NT2/D1 (cell line): ENCODE measurements at regions not wholly inside any gene's neighbourhood (a gene's known extent, or its start where the extent isn't known, plus 50 kb on each side); places are given as distances from the start of the nearest gene placed in this dataset.

Experiments used
- DNase-seq: peaks from one replicate; pipeline ENCODE4 v3.0.0-alpha.2; 2011; ENCODE audit warnings: low read depth, low spot score
- H3K27me3 ChIP-seq: 2 replicates; pipeline ENCODE4 v1.6.0; 2011; ENCODE audit warnings: mild to moderate bottlenecking; ENCODE audit not compliant: insufficient read length, insufficient read depth
- H3K36me3 ChIP-seq: 2 replicates; pipeline ENCODE4 v1.6.1; 2011; ENCODE audit warnings: mild to moderate bottlenecking, low read length, mixed read lengths; ENCODE audit not compliant: insufficient read depth, insufficient read length
- H3K4me1 ChIP-seq: 2 replicates; pipeline ENCODE4 v1.5.1; 2011; ENCODE audit not compliant: insufficient read depth, insufficient read length
- H3K4me3 ChIP-seq: 2 replicates; pipeline ENCODE4 v1.5.1; 2011; ENCODE audit warnings: low read depth; ENCODE audit not compliant: insufficient read length
- H3K9ac ChIP-seq: 2 replicates; pipeline ENCODE4 v1.6.0; 2011; ENCODE audit warnings: low read depth; ENCODE audit not compliant: insufficient read length
- H3K9me3 ChIP-seq: 2 replicates; pipeline ENCODE4 v1.5.1; 2011; ENCODE audit warnings: mild to moderate bottlenecking, low read length; ENCODE audit not compliant: insufficient read depth
- SUZ12 ChIP-seq: IDR thresholded peaks from 2 replicates; pipeline ENCODE4 v1.6.1; 2011; ENCODE audit not compliant: insufficient read length, insufficient read depth; ENCODE audit errors: extremely low read depth
- YY1 ChIP-seq: IDR thresholded peaks from 2 replicates; pipeline ENCODE4 v1.6.1; 2011; ENCODE audit not compliant: insufficient read length, insufficient read depth
- ZNF274 ChIP-seq: IDR thresholded peaks from 2 replicates; pipeline ENCODE4 v1.6.1; 2011; ENCODE audit warnings: mild to moderate bottlenecking, low read depth, low read length

GRCh38 chr2:100200985-100201384 lies 58.6 kb upstream of the AFF3 start:
- Histone ChIP-seq H3K36me3 (no peaks in the 10 kb centered on the region), H3K4me1 (peaks cover 6% of the 10 kb centered on the region)

DNA sequence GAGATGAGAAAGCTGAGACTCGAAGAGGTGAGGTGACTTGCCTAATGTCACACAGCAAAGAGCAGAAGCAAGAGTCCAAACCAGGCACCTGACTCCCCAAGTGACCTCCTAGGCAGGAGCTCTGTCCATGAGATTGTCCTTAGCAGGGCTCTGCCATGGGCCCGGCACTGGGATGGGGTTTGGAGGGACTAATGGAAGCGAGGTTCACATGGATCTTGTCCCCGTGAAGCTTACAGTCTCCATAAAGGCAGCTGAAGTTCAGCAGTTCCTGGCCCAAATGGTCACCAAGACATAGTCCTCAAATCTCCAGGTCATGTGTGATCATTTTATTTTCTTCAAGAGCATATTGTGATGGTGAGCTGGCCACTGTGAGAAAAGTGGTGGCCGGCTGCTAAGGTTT lies 57.0 kb upstream of the AFF3 start:
- DNase-seq, result no peak
- Histone ChIP-seq H3K9me3 (no peaks in the 10 kb centered on the region), H3K4me1 (peaks cover 6% of the 10 kb centered on the region), H3K27me3 (peaks cover 8% of the 10 kb centered on the region), H3K36me3 (no peaks in the 10 kb centered on the region), H3K9ac (no peak overlapping the region), H3K4me3 (no peak overlapping the region)
- TF ChIP-seq ZNF274, result no peak
- no peak for TF ChIP-seq YY1
- no peak for TF ChIP-seq SUZ12

More at GRCh38 chr2:100200985-100201384, 58.6 kb upstream of the AFF3 start:
- no peak for DNase-seq
- Histone ChIP-seq H3K4me3 (no peak overlapping the region), H3K9me3 (no peaks in the 10 kb centered on the region), H3K27me3 (peaks cover 6% of the 10 kb centered on the region), H3K9ac (no peak overlapping the region)
- TF ChIP-seq YY1 (no peak), SUZ12 (no peak), ZNF274 (no peak)

GRCh38 chr2:100198461-100199230 lies 56.3 kb upstream of the AFF3 start:
- Histone ChIP-seq H3K9ac (no peak overlapping the region), H3K27me3 (peaks cover 8% of the 10 kb centered on the region), H3K9me3 (no peaks in the 10 kb centered on the region), H3K4me3 (no peak overlapping the region), H3K4me1 (peaks cover 6% of the 10 kb centered on the region), H3K36me3 (no peaks in the 10 kb centered on the region)
- TF ChIP-seq SUZ12, result no peak
- no peak for TF ChIP-seq YY1
- no peak for TF ChIP-seq ZNF274
- DNase-seq, result no peak

GRCh38 chr2:100197631-100198153 lies 55.3 kb upstream of the AFF3 start:
- Histone ChIP-seq H3K36me3 (no peaks in the 10 kb centered on the region), H3K4me1 (peaks cover 6% of the 10 kb centered on the region), H3K27me3 (peaks cover 8% of the 10 kb centered on the region), H3K9ac (no peak overlapping the region), H3K9me3 (peaks cover 5% of the 10 kb centered on the region; the same call in 1 of the 2 replicates), H3K4me3 (no peak overlapping the region)
- no peak for TF ChIP-seq ZNF274
- TF ChIP-seq YY1, result no peak
- no peak for TF ChIP-seq SUZ12
- DNase-seq, result peak; percentile 8

- H3K9me3 ChIP-seq, result peaks cover 12% of the 10 kb centered on the region; the same call in 1 of the 2 replicates
- TF ChIP-seq YY1 (no peak), SUZ12 (no peak), ZNF274 (no peak)
- H3K9ac ChIP-seq, result no peak overlapping the region
- no peaks in the 10 kb centered on the region for H3K36me3 ChIP-seq
- peaks cover 6% of the 10 kb centered on the region for H3K4me1 ChIP-seq
- peaks cover 12% of the 10 kb centered on the region for H3K27me3 ChIP-seq
- H3K4me3 ChIP-seq, result no peak overlapping the region
- no peak for DNase-seq
These were observed 54.5 kb upstream of the AFF3 start for GRCh38 chr2:100196786-100197494.

DNA sequence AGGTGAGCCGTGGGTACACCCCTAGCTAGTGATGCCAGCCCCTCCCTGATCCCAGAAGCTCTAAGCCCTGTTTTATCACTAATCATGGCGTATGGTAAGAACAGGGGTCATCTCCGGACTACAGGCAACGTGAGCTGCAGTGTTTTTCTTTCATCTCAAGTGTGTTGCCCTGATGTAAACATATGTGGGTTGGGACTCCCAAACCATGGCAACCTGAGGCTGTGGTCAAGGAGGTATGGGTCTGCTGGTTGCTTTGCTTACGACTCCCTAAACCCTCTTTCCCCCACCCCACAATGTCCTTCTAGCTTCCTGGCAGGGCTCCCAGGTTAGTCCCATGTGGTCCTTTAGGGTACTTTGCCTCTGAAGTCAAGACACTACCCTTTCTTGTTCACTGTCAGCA lies 53.6 kb upstream of the AFF3 start:
- no peak for DNase-seq
- no peak overlapping the region for H3K4me3 ChIP-seq
- peaks cover 6% of the 10 kb centered on the region for H3K4me1 ChIP-seq
- TF ChIP-seq ZNF274 (no peak), SUZ12 (no peak)
- H3K36me3 ChIP-seq, result no peaks in the 10 kb centered on the region
- peaks cover 16% of the 10 kb centered on the region for H3K27me3 ChIP-seq
- no peak overlapping the region for H3K9ac ChIP-seq
- peaks cover 12% of the 10 kb centered on the region; the same call in 1 of the 2 replicates for H3K9me3 ChIP-seq

GRCh38 chr2:100194951-100195350 lies 52.6 kb upstream of the AFF3 start:
- Histone ChIP-seq H3K9ac (no peak overlapping the region), H3K4me3 (no peak overlapping the region), H3K36me3 (no peaks in the 10 kb centered on the region), H3K27me3 (peaks cover 17% of the 10 kb centered on the region), H3K9me3 (peaks cover 12% of the 10 kb centered on the region; the same call in 1 of the 2 replicates), H3K4me1 (peaks cover 6% of the 10 kb centered on the region)
- TF ChIP-seq YY1, result no peak
- no peak for DNase-seq
